Endodermal cell (in vitro differentiated cells): ENCODE measurements at regions not wholly inside any gene's neighbourhood (a gene's known extent, or its start where the extent isn't known, plus 50 kb on each side); places are given as distances from the start of the nearest gene placed in this dataset.

Experiments used
- DNase-seq: peaks from one replicate; pipeline ENCODE4 v3.0.0-alpha.2; 2017
- H3K27ac ChIP-seq: 2 replicates; pipeline ENCODE4 v1.5.1; 2013; ENCODE audit warnings: mild to moderate bottlenecking, low read depth, low read length, moderate library complexity
- H3K27me3 ChIP-seq: 2 replicates; pipeline ENCODE4 v1.6.1; 2013; ENCODE audit warnings: mild to moderate bottlenecking, low read length, moderate library complexity; ENCODE audit not compliant: insufficient read depth, control insufficient read depth, poor library complexity, severe bottlenecking
- H3K36me3 ChIP-seq: 2 replicates; pipeline ENCODE4 v1.7.0; 2013; ENCODE audit warnings: mild to moderate bottlenecking, low read length, moderate library complexity; ENCODE audit not compliant: control insufficient read depth, insufficient read depth
- H3K4me1 ChIP-seq: one replicate; pipeline ENCODE4 v1.7.0; 2013; ENCODE audit warnings: low read length; ENCODE audit not compliant: control insufficient read depth, insufficient read depth
- H3K4me3 ChIP-seq: 2 replicates; pipeline ENCODE4 v1.5.1; 2013; ENCODE audit warnings: mild to moderate bottlenecking, low read length, moderate library complexity
- H3K9ac ChIP-seq: 2 replicates; pipeline ENCODE4 v1.6.1; 2013; ENCODE audit warnings: mild to moderate bottlenecking, low read length, moderate library complexity; ENCODE audit not compliant: poor library complexity, severe bottlenecking; ENCODE audit errors: extremely low read depth
- H3K9me3 ChIP-seq: 2 replicates; pipeline ENCODE4 v1.6.1; 2013; ENCODE audit warnings: mild to moderate bottlenecking, low read length, moderate library complexity; ENCODE audit not compliant: control insufficient read depth
- H3K27ac Mint-ChIP-seq: 2 replicates; pipeline ENCODE4 v1.8.0; 2020; ENCODE audit warnings: mixed read lengths
- H3K27me3 Mint-ChIP-seq: 2 replicates; pipeline ENCODE4 v1.8.0; 2021; ENCODE audit warnings: mild to moderate bottlenecking, mixed read lengths; ENCODE audit not compliant: insufficient read depth
- H3K36me3 Mint-ChIP-seq: 2 replicates; pipeline ENCODE4 v1.8.0; 2020; ENCODE audit warnings: low read depth, mixed read lengths
- H3K4me1 Mint-ChIP-seq: 2 replicates; pipeline ENCODE4 v1.8.0; 2020; ENCODE audit warnings: mixed read lengths
- H3K4me3 Mint-ChIP-seq: 2 replicates; pipeline ENCODE4 v1.8.0; 2020; ENCODE audit warnings: mild to moderate bottlenecking, moderate library complexity, mixed read lengths
- H3K9me3 Mint-ChIP-seq: 2 replicates; pipeline ENCODE4 v1.8.0; 2020; ENCODE audit warnings: mild to moderate bottlenecking, mixed read lengths
- CTCF ChIP-seq: fragments of 200-600 bp; sonication (generic); conservative IDR thresholded peaks from 2 replicates; pipeline ENCODE4 v1.5.0; 2021; ENCODE audit warnings: antibody characterized with exemption, mild to moderate bottlenecking
- WGBS, 2 experiments: methylation state at CpG; one replicate each; pipeline versions ENCODE4 v1.1.5 to v1.1.7; 2013; ENCODE audit warnings: missing lambda C conversion rate in 2 of 2, mixed read lengths in 1 of 2; ENCODE audit not compliant: insufficient coverage in 1 of 2, insufficient read length in 1 of 2; 5-methylcytosine and 5-hydroxymethylcytosine counted together

GRCh38 chr2:128988326-128988725 is 669.7 kb upstream of the HS6ST1 start:
- no peak overlapping the region for H3K4me3 ChIP-seq
- no peaks in the 10 kb centered on the region for H3K27me3 Mint-ChIP-seq
- no peaks in the 10 kb centered on the region for H3K27me3 ChIP-seq
- H3K27ac Mint-ChIP-seq: no peak overlapping the region
- H3K9me3 ChIP-seq: no peaks in the 10 kb centered on the region
- no peak overlapping the region for H3K9ac ChIP-seq
- H3K4me1 Mint-ChIP-seq: peaks cover 8% of the 10 kb centered on the region
- H3K4me3 Mint-ChIP-seq: no peak overlapping the region
- no peaks in the 10 kb centered on the region for H3K9me3 Mint-ChIP-seq
- no peaks in the 10 kb centered on the region for H3K36me3 ChIP-seq
- no peaks in the 10 kb centered on the region for H3K36me3 Mint-ChIP-seq
- WGBS, 2 experiments: 90 to 93% methylated on average over 3 of the region's 3 CpGs
- H3K27ac ChIP-seq: no peak overlapping the region
- no peak for TF ChIP-seq CTCF
- DNase-seq: no peak
- no peaks in the 10 kb centered on the region for H3K4me1 ChIP-seq

GRCh38 chr2:128988967-128989366 is 670.3 kb upstream of the HS6ST1 start:
- H3K36me3 Mint-ChIP-seq: no peaks in the 10 kb centered on the region
- Histone ChIP-seq H3K27ac (no peak overlapping the region), H3K4me1 (no peaks in the 10 kb centered on the region), H3K4me3 (no peak overlapping the region), H3K9me3 (no peaks in the 10 kb centered on the region), H3K36me3 (no peaks in the 10 kb centered on the region), H3K27me3 (no peaks in the 10 kb centered on the region), H3K9ac (no peak overlapping the region)
- H3K4me1 Mint-ChIP-seq: peaks cover 8% of the 10 kb centered on the region
- H3K4me3 Mint-ChIP-seq: no peak overlapping the region
- H3K27me3 Mint-ChIP-seq: no peaks in the 10 kb centered on the region
- no peak for DNase-seq
- WGBS, 2 experiments: 92 to 97% methylated on average over 5 to 6 of the region's 6 CpGs
- no peaks in the 10 kb centered on the region for H3K9me3 Mint-ChIP-seq
- no peak for TF ChIP-seq CTCF
- no peak overlapping the region for H3K27ac Mint-ChIP-seq

DNA sequence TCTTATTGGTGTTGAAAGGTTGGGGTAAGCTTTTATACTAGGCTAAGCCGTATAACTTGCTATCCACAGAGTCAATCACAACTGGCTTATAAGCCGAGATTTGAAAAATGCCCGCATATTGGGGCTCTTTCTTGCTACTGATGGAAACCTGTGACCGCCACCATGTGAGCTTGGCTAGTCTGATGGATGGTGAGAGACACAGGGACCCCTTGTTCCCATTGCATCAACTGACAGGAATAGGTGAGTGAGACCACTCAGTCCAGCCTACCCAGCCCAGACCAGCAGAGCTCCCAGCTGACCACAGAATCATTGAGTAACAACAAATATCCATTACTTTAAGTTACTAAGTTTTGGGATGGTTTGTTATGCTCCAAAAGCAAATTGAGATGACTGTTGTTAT is 676.4 kb upstream of the HS6ST1 start:
- Mint-ChIP-seq H3K27me3 (no peaks in the 10 kb centered on the region), H3K4me1 (no peaks in the 10 kb centered on the region), H3K27ac (no peak overlapping the region), H3K36me3 (no peaks in the 10 kb centered on the region), H3K4me3 (no peak overlapping the region), H3K9me3 (no peaks in the 10 kb centered on the region)
- H3K27me3 ChIP-seq: no peaks in the 10 kb centered on the region
- H3K9ac ChIP-seq: no peak overlapping the region
- no peak overlapping the region for H3K27ac ChIP-seq
- no peaks in the 10 kb centered on the region for H3K4me1 ChIP-seq
- H3K4me3 ChIP-seq: no peak overlapping the region
- no peaks in the 10 kb centered on the region for H3K36me3 ChIP-seq
- WGBS, 2 experiments: 89 to 90% methylated on average over 4 of the region's 4 CpGs
- H3K9me3 ChIP-seq: no peaks in the 10 kb centered on the region
- no peak for DNase-seq
- no peak for TF ChIP-seq CTCF
